Stimulated activated CD8-positive, alpha-beta memory T cell treated with anti-CD3 and anti-CD28 coated beads, Interleukin-15, amount 100 ng/mL, for 48 hours (primary cell): ENCODE measurements at regions not wholly inside any gene's neighbourhood (a gene's known extent, or its start where the extent isn't known, plus 50 kb on each side); places are given as distances from the start of the nearest gene placed in this dataset.

ENCODE experiments used
- DNase-seq, 2 donors: peaks; one replicate each; pipeline ENCODE4 v3.0.0-alpha.2; 2020; ENCODE audit warnings: low read depth in 2 of 2

DNA sequence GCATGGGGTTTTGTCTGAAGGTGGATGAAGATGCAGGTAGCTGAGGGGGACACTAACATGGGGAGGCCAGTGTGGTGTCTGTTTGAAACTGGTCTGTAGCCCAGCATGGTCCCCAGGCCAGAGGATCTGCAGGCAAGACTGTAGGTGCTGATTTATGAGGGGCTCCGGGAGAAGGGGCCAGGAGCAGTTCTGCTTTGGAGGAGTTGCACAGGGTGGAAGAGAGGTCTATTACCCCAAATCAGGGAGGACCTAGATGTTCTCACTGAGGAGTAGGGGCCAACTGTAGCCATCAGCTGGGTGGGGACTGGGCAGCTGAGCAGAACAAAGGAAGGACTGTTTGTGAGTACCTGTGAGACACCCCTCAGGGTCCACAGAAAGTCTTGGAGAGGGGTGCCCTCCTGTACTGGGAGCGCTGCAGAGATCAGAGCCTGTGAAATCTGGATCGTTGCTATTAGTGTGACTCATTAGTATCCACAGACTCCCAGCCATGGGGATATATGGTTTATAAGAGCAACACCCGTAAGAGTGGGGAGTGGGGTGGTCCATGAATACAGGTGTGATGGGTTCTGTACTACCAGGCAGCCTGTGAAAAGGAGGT is 64.3 kb upstream of the IRF2BP2 start:
- no peak for DNase-seq

- DNase-seq, result no peak
These were observed 62.6 kb upstream of the IRF2BP2 start for GRCh38 chr1:234672349-234673135.

- DNase-seq, result no peak
These were observed 61.1 kb upstream of the IRF2BP2 start for GRCh38 chr1:234670967-234671626.

GRCh38 chr1:234669499-234669898 is 59.5 kb upstream of the IRF2BP2 start:
- no peak for DNase-seq

GRCh38 chr1:234668577-234668955 is 58.6 kb upstream of the IRF2BP2 start:
- no peak for DNase-seq

DNA sequence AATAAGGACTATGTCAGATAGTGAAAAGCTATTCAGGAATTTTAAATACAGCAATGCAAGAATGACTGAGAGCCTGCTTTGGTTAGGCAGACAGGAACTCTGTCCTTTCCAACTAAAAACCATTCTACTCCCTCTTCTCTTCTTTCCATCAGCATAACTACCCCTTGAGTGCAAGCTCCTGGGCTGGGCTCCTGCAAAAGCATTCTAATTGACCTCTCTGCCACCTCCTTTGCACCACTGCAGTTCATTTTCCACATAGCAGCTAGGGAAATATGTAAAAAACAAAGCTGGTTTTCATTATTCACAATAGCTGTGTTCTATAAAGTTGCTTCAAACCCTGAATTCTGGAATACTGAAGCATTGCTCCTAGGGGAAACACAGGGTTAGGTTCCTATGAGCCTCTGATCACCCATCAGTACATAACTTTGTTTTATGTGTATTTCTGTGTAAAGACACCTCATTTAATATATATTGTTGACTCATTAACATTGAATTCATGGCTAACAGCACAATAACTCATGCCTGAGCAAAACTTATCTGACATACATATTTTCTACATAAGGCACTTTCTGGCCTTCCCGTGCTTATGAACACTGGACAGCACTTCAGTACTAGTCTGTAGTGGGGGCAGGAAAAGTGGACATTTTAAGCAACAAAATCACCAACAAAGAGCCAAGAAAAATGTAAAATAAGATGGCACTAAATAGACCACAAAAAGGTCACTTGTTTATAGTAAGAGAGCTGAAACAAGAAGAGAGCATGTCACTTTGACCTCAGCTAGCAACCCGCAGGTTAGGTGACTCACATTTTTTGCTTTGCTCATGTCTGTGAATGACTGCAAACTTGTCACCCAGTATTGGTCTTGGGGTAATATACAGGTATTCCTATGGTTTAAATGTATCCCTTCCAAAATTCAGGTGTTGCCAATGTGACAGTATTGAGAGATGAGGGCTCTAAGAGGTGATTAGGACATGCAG is 57.9 kb upstream of the IRF2BP2 start:
- no peak for DNase-seq

- DNase-seq, result no peak
These were observed 56.8 kb upstream of the IRF2BP2 start for GRCh38 chr1:234666761-234667160.

DNA sequence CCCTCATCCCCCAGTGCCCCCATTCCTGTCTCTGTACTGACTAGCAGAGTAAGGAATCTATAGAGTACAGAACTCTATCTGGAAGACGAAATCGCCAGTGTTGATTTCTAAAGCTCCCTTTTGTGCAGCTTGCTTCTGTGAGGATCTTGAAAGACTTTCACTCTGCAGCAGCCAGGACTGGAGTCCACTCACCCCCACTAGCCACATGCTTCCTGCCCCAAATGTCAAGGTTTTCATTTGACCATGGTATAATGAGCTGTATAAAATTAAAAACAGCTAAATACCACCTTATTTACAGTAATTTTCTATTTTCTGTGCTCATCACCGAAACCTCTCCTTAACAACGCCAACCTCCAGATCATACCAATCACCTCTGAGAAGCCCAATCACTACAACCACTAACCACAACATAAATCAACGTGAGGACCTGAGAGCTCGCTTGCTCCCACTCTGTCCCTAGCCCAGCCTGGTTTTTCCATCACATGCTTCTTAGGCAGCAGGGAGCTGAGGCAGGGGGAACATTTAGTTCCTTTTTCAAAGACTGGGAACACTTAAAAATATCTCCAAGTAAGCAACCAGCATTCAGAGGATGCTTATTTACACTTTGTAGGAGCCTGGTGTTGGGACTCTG is 56.1 kb upstream of the IRF2BP2 start:
- no peak for DNase-seq

- DNase-seq, result no peak
These were observed 52.2 kb upstream of the IRF2BP2 start for GRCh38 chr1:234662148-234662547.

DNA sequence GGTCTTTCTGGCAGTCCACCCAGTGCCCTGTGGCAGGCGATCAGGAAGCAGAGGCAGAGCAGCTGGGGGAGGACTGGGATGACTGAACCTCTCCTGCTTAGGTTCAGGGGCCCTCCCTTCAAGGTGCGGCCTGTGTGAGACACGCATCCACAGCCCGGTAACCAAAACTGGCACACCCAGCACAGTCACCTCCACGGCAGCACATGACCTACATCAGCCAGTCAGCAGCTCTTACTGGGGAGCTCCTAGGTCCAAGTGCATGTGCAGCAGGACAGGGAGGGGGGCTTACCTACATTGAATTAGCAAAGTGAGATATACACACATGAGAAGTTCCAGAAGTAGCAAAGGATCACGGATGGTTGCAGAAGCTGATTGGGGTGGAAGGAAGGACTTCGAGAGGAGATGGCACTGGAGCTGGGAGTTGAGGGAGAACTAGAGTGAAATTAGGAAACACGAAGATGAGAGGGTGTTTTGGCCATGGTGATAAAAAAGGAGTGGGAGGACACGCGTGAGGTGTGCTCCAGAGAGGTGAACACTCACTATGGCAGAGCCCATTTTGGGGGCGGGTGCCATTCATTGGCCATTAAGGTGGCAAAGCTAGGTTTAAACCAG is 51.4 kb upstream of the IRF2BP2 start:
- no peak for DNase-seq

- no peak for DNase-seq
These were observed 50.7 kb upstream of the IRF2BP2 start for GRCh38 chr1:234660536-234661316.
